ENCODE measurements at regions not wholly inside any gene's neighbourhood (a gene's known extent, or its start where the extent isn't known, plus 50 kb on each side); places are given as distances from the start of the nearest gene placed in this dataset.
"Not testable (repeated sequence)": the region's sequence is repeated elsewhere in the genome, so short reads cannot be mapped to it uniquely, and the experiment has no call there.

- no peak for DNase-seq (ENCODE audit: low read depth)
Observed at GRCh38 chr21:39000496-39000895, 182.8 kb downstream of the PSMG1 start.

GRCh38 chr21:38999161-38999560 is 184.1 kb downstream of the PSMG1 start:
- no peak for DNase-seq (ENCODE audit: low read depth)

GRCh38 chr21:38998281-38998680 is 185.0 kb downstream of the PSMG1 start:
- DNase-seq (ENCODE audit: low read depth): not testable (repeated sequence)

GRCh38 chr21:38997843-38998175 is 185.4 kb downstream of the PSMG1 start:
- DNase-seq (ENCODE audit: low read depth): not testable (repeated sequence)

DNA sequence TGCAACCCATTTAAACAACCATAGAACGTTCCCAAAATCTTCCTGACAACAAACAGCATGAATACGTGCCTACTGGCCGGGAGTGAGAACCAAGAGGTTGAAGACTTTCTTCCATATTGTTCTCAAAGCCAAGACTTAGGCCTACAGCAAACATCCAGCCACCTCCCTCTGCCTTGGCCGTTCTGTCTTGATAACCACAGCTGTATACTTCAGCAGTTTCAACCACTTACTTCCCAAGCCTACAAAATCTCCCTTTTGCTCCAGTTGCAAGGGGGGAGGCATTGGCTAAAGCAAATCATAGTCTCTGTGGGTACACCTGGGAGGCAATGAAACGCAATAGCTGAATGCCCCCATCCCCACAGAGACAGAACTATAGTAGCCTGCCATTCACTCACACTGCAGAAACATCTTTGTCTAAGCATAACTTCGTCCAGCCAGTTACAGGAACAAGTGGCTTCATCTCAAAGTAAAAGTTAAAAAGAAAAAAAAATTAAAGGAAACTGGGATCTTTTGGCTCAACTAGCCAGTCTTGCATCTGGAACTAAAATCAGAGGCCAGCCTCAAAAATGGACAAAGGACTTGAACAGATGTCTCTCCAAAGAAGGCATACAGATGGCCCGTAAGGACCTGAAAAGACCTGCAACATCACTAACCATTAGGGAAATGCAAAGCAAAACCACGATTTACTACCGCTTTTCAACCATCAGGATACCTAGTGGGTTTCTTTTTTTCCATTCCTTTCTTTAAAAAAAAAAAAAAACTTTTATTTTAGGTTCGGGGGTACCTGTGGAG is 186.0 kb downstream of the PSMG1 start:
- no peak for DNase-seq (ENCODE audit: low read depth)

DNA sequence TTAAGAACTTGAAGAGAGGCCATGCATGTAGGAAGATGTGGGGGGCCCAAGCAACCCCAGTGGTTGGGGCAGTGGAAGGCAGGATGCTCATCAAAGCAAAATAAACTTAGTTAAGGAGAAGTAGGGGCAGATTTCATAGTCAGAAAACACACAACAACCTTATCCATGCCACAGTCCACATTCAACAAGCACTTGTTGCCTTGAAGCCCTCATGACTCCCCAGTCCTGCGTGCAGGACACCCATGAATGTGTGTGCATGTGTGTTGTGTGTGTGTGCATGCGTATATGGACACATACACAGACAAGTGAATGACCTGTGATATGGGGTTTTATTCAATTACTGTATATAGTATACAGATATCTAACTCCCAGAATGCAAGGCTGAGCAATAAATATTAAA is 186.9 kb downstream of the PSMG1 start:
- DNase-seq (ENCODE audit: low read depth): no peak

DNA sequence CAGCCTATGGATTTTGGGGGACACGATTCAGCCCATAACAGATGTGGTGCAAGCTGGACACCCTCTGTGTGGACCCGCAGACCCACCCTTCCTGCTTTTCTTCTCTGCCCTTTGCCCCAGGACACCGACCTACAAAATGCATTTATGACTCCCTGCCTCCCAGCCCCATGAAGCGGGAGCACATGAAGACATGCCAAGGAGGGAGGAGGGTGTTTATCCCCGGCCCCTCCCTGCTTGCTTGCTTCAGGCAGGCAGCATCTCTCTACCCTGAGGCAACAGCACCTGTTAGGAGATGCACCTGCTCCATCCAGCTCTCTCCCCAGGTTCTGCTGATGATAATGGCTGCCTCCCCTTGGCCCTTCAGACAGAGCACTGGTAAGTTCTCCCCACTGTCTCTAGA is 187.5 kb downstream of the PSMG1 start:
- DNase-seq (ENCODE audit: low read depth): no peak

- no peak for DNase-seq (ENCODE audit: low read depth)
Observed at GRCh38 chr21:38995071-38995669, 188.1 kb downstream of the PSMG1 start.

DNA sequence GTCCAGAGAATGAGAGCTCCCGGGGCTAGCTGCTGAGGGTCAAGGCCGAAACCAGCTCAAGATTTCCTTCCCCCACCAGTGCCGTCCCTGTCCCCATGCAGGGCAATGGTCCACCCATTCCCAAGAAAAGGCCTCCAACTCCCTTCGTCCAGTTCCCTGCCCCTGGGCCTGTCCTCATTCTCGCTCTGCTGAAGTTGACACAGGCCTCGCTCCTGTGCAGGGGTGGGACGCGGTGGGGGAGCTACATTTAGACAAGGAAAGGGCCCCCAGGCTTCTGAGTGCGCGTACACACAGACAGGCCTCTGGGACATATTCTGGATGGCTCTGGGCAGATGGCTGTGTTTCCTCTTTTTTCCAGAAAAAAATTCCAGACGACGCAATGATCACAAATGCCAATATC is 188.3 kb downstream of the ETS2 start:
- no peak for DNase-seq (ENCODE audit: low read depth)

DNA sequence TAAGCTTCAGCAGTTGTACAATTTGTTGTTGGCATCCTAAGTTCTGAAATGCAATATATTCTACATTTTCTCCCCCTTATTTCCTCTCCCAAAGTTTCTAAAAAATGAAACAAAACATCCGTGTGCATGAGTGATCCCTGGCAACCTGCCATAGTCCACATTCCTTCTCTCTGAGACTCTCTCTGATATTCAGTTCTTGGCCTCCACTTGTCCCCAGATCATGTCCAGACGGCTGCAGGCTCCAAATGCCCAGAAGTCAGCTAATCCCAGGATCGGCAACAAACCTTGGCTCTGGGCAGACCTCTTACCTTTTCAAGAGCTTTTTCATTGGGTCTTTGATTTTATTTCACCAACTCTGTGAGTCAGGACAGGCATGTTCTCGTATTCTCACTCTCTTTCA is 187.8 kb downstream of the ETS2 start:
- DNase-seq (ENCODE audit: low read depth): peak; percentile 86

DNA sequence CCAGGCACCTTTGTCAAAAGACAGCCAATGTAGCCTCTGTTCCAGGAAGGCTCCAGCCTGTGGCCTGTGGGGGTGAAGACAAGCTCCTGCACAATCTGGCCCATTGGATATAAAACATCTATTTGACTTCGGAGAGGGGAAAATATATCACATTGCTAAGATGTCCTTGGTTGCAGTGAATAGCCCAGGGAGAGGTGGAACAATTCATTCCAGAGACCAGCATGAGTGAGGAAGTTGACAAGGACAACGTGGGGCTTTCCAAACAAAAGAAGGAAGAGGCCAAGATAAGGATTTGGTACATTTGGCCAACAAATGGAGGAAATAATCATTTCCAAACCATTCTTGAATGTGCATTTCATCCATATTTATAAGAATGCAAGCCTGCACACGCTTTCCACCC is 187.0 kb downstream of the ETS2 start:
- DNase-seq (ENCODE audit: low read depth): no peak

DNA sequence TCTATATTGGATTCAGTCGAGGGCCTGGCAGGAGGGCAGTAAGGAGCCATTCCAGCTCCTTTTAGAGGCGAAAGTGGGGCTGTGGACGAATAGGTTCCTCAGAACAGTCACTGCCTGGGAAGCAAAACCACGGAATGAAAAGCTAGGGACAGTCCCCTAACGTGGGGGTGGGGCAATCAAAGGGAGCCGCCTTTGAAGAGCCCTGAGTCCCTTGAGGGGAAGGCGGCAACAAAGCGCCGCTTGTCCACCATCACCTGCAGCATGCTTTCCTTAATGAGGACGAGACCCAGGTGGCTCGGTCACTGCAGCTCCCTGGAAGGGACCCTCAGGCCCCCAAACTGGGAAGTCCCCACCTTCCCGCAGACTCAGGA is 184.7 kb downstream of the ETS2 start:
- DNase-seq (ENCODE audit: low read depth): no peak

DNA sequence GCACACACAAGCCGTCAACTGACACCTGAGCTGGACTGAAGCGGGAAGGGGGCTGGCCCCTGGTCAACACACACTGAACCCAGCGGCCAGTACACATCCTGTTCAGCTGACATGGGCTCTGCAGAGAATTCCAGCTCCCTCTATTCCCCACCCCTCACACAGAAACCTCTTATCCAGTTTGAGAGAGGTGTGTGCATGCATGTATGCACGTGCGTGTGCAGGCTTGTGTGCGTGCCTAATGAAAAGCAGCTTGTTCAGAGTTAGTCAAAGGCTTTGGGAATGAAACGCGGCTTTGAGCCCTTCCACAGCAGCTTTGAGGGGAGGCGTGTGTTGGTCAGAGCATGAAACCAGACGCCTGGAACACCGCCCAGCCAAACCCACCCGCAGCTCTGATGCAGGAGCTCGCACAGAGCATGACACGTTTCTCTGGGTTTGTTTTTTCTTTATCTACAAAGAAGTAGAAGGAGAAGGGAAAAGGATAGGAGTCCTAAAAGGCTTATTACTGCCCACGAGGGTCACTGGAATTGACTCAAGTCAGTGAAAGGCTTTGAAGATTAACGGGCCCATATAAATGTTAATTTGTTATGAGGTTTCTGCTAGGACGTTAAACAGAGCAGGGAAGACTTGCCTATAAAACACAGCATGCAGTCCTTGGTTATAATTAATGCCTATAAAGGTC is 184.2 kb downstream of the ETS2 start:
- DNase-seq (ENCODE audit: low read depth): no peak

GRCh38 chr21:38989379-38989744 is 183.6 kb downstream of the ETS2 start:
- no peak for DNase-seq (ENCODE audit: low read depth)

- no peak for DNase-seq (ENCODE audit: low read depth)
Observed at GRCh38 chr21:38988509-38989378, 183.0 kb downstream of the ETS2 start.

DNA sequence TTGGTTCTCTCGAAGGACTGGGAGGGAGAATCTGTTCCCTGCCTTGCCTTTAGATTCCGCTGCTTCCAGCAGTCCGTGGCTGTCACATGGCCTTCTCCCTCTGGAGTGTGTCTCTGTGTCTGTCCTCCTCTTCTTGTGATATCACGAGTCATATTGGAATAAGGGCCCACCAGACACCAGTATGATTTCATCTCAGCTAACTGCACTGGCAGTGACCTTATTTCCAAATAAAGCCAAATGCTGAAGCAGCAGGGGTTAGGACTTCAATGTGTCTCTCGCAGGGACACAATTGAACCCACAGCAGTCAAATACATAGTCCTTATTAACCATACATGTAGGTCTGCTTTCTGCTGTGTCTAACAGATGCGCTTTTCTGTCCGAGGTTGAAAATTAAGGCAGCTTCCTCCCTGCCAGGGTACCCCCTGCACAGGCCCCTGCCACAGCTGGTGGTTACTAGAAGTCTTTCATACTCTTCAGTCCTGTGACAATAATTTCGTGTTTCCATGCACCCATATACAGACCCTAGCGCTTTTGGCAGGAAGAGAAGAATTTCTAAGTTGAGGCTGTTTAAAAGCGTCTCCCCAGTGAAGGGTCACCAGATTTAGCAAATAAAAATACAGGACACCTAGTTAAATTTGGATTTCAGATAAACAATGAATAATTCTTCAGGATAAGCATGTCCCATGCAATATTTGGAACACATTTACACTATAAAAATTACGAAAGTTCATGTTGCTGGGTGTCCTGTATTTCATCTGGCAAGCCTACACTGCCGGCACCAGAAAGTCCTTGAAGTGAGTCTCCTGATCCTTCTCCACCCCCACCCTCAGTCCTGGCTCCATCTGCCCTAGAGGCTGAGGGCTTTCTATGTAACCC is 182.1 kb downstream of the ETS2 start:
- no peak for DNase-seq (ENCODE audit: low read depth)

DNA sequence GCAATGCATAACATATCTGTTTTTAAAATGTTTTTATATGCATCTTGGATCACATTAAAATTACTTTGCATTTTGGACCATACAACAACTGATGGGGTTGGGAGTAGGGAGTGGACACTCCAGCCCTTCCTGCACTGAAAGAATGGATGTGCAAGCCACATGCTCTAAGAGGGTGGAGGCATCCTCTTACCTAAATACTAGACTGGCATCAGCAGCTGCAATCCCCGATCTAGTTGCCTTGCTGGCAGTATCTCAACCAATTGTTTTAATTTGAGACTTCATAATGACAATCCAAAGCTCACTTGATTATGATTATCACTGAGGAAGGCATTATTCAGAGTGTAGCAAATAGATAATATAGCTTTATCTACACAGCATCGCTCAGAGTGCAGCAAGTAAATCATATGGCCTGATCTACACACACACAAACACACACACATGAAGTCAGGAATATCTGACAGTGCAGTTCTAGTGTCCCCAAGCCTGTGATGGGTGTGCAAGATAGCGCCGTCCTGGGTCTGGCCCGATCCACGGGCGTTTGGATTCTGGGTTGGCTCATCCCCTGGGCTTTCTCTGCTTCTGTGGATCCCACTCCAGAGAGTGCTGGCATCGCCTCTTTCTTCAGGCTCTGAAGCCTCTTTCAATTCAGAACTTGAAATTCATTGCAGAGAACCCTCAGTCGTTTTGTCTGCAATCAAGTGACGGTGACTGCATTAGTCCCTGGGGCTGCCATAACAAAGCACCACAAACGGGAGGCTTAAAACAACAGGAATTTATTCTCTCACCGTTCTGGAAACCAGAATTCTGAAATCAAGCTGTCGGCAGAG is 181.3 kb downstream of the ETS2 start:
- no peak for DNase-seq (ENCODE audit: low read depth)

GRCh38 chr21:38986406-38986805 is 180.7 kb downstream of the ETS2 start:
- DNase-seq (ENCODE audit: low read depth): no peak

DNA sequence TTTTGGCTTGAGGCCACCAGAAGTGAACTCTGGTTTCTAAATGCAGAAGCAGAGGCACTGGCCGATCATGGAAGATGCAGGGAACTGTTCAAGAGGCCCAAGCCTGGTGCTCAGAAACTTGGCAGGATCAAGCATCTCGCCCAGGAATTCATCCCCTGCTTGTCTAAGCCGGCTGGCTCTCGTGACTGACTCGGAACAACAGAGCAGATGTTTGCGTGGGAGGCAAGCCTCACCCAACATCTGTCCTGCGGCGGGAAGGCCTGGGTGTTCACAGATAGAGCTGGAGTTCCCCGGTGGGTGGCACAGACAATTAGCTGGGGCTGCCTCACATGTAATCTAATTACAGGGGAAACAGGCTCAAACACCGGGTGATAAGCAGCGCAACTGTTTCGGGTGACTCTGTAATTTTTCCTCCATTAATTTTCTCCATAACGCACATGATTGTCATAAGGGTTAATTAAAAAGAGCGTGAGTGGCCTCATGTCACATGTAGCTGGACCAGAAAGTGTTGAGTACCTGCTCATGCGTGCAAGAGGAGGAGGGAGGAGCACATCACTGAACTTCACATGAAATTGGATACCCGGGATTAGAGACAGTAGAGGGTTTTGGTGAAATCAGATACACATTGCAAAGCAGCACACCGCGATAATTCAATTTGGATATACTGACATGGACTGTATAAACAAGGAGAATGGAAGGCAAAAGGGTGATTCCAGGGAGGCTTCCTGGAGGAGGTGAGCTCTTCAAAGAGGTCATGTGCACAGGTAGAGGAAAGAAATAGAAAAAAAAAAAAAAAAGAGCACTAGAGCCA is 180.0 kb downstream of the ETS2 start:
- DNase-seq (ENCODE audit: low read depth): no peak
